ENCODE measurements at regions not wholly inside any gene's neighbourhood (a gene's known extent, or its start where the extent isn't known, plus 50 kb on each side); places are given as distances from the start of the nearest gene placed in this dataset.

- Histone ChIP-seq H3K4me2 (ENCODE audit: control insufficient read depth, extremely low read depth, insufficient read depth, low read depth, low read length) (no peak overlapping the region), H3K9me1 (ENCODE audit: control insufficient read depth, extremely low read depth, insufficient read depth, low read length) (no peaks in the 10 kb centered on the region), H3K9me3 (ENCODE audit: control insufficient read depth, low read depth, low read length) (no peaks in the 10 kb centered on the region), H3K36me3 (ENCODE audit: control insufficient read depth in 2 of 2, extremely low read depth in 1 of 2, insufficient read depth in 2 of 2, low read length in 2 of 2) (no peaks in the 10 kb centered on the region), H3K27ac (ENCODE audit: control insufficient read depth, insufficient read depth, low read length) (no peak overlapping the region), H3K27me3 (ENCODE audit: control insufficient read depth, extremely low read depth, insufficient read depth, low read length) (no peaks in the 10 kb centered on the region), H3K4me1 (ENCODE audit: control insufficient read depth, extremely low read depth, insufficient read depth, low read length) (no peaks in the 10 kb centered on the region), H3K79me2 (ENCODE audit: control insufficient read depth, insufficient read depth, low read length) (no peaks in the 10 kb centered on the region), H3K4me3 (ENCODE audit: control insufficient read depth in 2 of 3, extremely low read depth in 1 of 3, insufficient read depth in 2 of 3, low read depth in 1 of 3, low read length in 3 of 3) (no peak overlapping the region), H2AFZ (ENCODE audit: control insufficient read depth, low read length) (no peak overlapping the region), H4K20me1 (ENCODE audit: control insufficient read depth, extremely low read depth, insufficient read depth, low read length) (no peaks in the 10 kb centered on the region), H3K9ac (ENCODE audit: control insufficient read depth, extremely low read depth, insufficient read depth, low read length) (no peak overlapping the region)
- dilution Hi-C loops (cut with MboI; ENCODE audit: extremely low pct_ligation_motif_present, low sequenced_read_pairs) = no loop called here
- no peak for TF ChIP-seq EZH2 (IDR thresholded peaks at IDR 0.05; ENCODE audit: low read length)
- no peak for TF ChIP-seq CTCF (optimal IDR thresholded peaks at IDR 0.05 in 1 of 3, IDR thresholded peaks at IDR 0.05 in 1 of 3, conservative IDR thresholded peaks at IDR 0.05 in 1 of 3; ENCODE audit: extremely low read depth in 1 of 3, insufficient read depth in 2 of 3, low read length in 3 of 3)
- FAIRE-seq (no peak), DNase-seq (ENCODE audit: low read depth, low spot score) (no peak)
Observed at GRCh38 chr5:75828029-75828428, 110.8 kb upstream of the POC5 start.

- Histone ChIP-seq H3K4me3 (ENCODE audit: control insufficient read depth in 2 of 3, extremely low read depth in 1 of 3, insufficient read depth in 2 of 3, low read depth in 1 of 3, low read length in 3 of 3) (no peak overlapping the region), H3K36me3 (ENCODE audit: control insufficient read depth in 2 of 2, extremely low read depth in 1 of 2, insufficient read depth in 2 of 2, low read length in 2 of 2) (no peaks in the 10 kb centered on the region), H3K9ac (ENCODE audit: control insufficient read depth, extremely low read depth, insufficient read depth, low read length) (no peak overlapping the region), H3K4me2 (ENCODE audit: control insufficient read depth, extremely low read depth, insufficient read depth, low read depth, low read length) (no peak overlapping the region), H3K27me3 (ENCODE audit: control insufficient read depth, extremely low read depth, insufficient read depth, low read length) (no peaks in the 10 kb centered on the region), H2AFZ (ENCODE audit: control insufficient read depth, low read length) (no peak overlapping the region), H3K79me2 (ENCODE audit: control insufficient read depth, insufficient read depth, low read length) (no peaks in the 10 kb centered on the region), H4K20me1 (ENCODE audit: control insufficient read depth, extremely low read depth, insufficient read depth, low read length) (no peaks in the 10 kb centered on the region), H3K9me1 (ENCODE audit: control insufficient read depth, extremely low read depth, insufficient read depth, low read length) (no peaks in the 10 kb centered on the region), H3K27ac (ENCODE audit: control insufficient read depth, insufficient read depth, low read length) (no peak overlapping the region), H3K9me3 (ENCODE audit: control insufficient read depth, low read depth, low read length) (no peaks in the 10 kb centered on the region), H3K4me1 (ENCODE audit: control insufficient read depth, extremely low read depth, insufficient read depth, low read length) (no peaks in the 10 kb centered on the region)
- DNase-seq (ENCODE audit: low read depth, low spot score) (no peak), FAIRE-seq (no peak)
- TF ChIP-seq CTCF (optimal IDR thresholded peaks at IDR 0.05 in 1 of 3, IDR thresholded peaks at IDR 0.05 in 1 of 3, conservative IDR thresholded peaks at IDR 0.05 in 1 of 3; ENCODE audit: extremely low read depth in 1 of 3, insufficient read depth in 2 of 3, low read length in 3 of 3) = no peak
- no peak for TF ChIP-seq EZH2 (IDR thresholded peaks at IDR 0.05; ENCODE audit: low read length)
- dilution Hi-C loops (cut with MboI; ENCODE audit: extremely low pct_ligation_motif_present, low sequenced_read_pairs) = no loop called here
Observed at GRCh38 chr5:75824323-75824722, 107.1 kb upstream of the POC5 start.

Data from keratinocyte (primary cell).